Lower leg skin (tissue), 3 donors: ENCODE measurements at regions not wholly inside any gene's neighbourhood (a gene's known extent, or its start where the extent isn't known, plus 50 kb on each side); places are given as distances from the start of the nearest gene placed in this dataset.

Source experiments
- POLR2A ChIP-seq, 2 donors: fragments of 450-650 bp; IDR thresholded peaks; one replicate each; pipeline ENCODE4 v1.6.1; 2016 to 2017; ENCODE audit warnings: antibody characterized with exemption in 2 of 2, mild to moderate bottlenecking in 1 of 2, moderate library complexity in 1 of 2
- TF ChIP-seq, protein P1 (sequence below), 3 donors: fragments of 450-650 bp; IDR thresholded peaks; one replicate each; pipeline ENCODE4 v1.5.1; 2016; ENCODE audit warnings: antibody characterized with exemption in 3 of 3, mild to moderate bottlenecking in 3 of 3, moderate library complexity in 2 of 3

DNA sequence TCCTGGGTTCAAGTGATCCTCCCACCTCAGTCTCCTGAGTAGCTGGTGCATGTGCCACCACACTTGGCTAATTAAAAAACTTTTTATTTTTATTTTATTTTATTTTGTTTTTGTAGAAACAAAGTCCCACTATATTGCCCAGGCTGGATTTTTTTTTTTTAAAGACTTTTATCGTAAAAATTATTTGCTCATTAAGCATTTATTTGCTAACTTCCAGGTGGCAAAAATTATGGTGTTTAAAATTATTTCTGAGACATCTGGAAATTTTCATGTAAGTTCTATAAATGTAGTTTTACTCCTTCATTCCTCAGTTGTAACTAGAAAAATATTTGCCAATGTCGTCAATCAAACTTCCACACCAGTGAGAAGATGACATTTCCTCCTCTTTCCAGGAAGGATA lies 233.3 kb upstream of the DACH1 start:
- TF ChIP-seq, protein P1, sequence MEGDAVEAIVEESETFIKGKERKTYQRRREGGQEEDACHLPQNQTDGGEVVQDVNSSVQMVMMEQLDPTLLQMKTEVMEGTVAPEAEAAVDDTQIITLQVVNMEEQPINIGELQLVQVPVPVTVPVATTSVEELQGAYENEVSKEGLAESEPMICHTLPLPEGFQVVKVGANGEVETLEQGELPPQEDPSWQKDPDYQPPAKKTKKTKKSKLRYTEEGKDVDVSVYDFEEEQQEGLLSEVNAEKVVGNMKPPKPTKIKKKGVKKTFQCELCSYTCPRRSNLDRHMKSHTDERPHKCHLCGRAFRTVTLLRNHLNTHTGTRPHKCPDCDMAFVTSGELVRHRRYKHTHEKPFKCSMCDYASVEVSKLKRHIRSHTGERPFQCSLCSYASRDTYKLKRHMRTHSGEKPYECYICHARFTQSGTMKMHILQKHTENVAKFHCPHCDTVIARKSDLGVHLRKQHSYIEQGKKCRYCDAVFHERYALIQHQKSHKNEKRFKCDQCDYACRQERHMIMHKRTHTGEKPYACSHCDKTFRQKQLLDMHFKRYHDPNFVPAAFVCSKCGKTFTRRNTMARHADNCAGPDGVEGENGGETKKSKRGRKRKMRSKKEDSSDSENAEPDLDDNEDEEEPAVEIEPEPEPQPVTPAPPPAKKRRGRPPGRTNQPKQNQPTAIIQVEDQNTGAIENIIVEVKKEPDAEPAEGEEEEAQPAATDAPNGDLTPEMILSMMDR (IDR thresholded peaks at IDR 0.05): no peak
- TF ChIP-seq POLR2A (IDR thresholded peaks at IDR 0.05): no peak
